Prostate gland (tissue), 2 donors: ENCODE measurements at regions not wholly inside any gene's neighbourhood (a gene's known extent, or its start where the extent isn't known, plus 50 kb on each side); places are given as distances from the start of the nearest gene placed in this dataset.
"Not testable (repeated sequence)": the region's sequence is repeated elsewhere in the genome, so short reads cannot be mapped to it uniquely, and the experiment has no call there.

Experiments used
- CTCF ChIP-seq, 4 experiments: fragments of 200-600 bp in 2 of 4; fragments of 450-650 bp in 2 of 4; sonication (generic) in 2 of 4; IDR thresholded peaks; 1 replicate in 3 of 4; 2 replicates in 1 of 4; pipeline ENCODE4 v1.5.1; 2016 to 2019; ENCODE audit warnings: antibody characterized with exemption in 4 of 4, mild to moderate bottlenecking in 2 of 4, moderate library complexity in 2 of 4
- POLR2A ChIP-seq: fragments of 450-650 bp; IDR thresholded peaks from one replicate; pipeline ENCODE4 v1.6.1; 2016; ENCODE audit warnings: antibody characterized with exemption, mild to moderate bottlenecking
- POLR2AphosphoS5 ChIP-seq: sonication (generic); formaldehyde crosslinking; IDR thresholded peaks from one replicate; pipeline ENCODE4 v1.6.1; 2017; ENCODE audit warnings: antibody characterized with exemption

- TF ChIP-seq CTCF (IDR thresholded peaks at IDR 0.05); POLR2A; POLR2AphosphoS5: not testable (repeated sequence)
These were observed 59.5 kb upstream of the LPCAT1 start for GRCh38 chr5:1583081-1583875.
